Mammary epithelial cell (primary cell): ENCODE measurements at regions not wholly inside any gene's neighbourhood (a gene's known extent, or its start where the extent isn't known, plus 50 kb on each side); places are given as distances from the start of the nearest gene placed in this dataset.
"Not testable (repeated sequence)": the region's sequence is repeated elsewhere in the genome, so short reads cannot be mapped to it uniquely, and the experiment has no call there.

ENCODE experiments used
- EZH2 ChIP-seq: IDR thresholded peaks from 2 replicates; pipeline ENCODE4 v1.6.1; 2012; ENCODE audit warnings: low read length, inconsistent platforms, borderline replicate concordance
- TF ChIP-seq, protein P1 (sequence below), 2 donors: IDR thresholded peaks in 1 of 2; conservative IDR thresholded peaks in 1 of 2; 2 replicates each; pipeline ENCODE4 v1.5.1; 2011 to 2012; ENCODE audit warnings: inconsistent platforms in 2 of 2, low read length in 2 of 2, mild to moderate bottlenecking in 2 of 2, control low read depth in 1 of 2, low read depth in 1 of 2; ENCODE audit not compliant: insufficient read depth in 1 of 2; ENCODE audit errors: extremely low read depth in 1 of 2

DNA sequence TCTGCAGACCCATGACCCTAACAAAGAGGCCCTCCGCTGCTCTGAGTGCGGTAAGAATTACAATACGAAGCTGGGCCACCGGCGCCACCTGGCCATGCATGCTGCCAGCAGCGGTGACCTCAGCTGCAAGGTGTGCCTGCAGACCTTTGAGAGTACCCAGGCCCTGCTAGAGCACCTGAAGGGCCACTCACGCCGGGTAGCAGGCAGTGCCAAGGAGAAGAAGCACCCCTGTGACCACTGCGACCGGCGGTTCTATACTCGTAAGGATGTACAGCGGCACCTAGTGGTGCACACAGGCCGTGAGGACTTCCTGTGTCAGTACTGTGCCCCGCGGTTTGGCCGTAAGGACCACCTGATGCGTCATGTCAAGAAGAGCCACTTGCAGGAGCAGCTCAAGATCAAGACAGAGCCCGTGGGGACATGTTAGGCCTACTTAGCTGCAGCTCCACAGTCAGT, 254.7 kb downstream of the NKX6-1 start:
- TF ChIP-seq, protein P1, sequence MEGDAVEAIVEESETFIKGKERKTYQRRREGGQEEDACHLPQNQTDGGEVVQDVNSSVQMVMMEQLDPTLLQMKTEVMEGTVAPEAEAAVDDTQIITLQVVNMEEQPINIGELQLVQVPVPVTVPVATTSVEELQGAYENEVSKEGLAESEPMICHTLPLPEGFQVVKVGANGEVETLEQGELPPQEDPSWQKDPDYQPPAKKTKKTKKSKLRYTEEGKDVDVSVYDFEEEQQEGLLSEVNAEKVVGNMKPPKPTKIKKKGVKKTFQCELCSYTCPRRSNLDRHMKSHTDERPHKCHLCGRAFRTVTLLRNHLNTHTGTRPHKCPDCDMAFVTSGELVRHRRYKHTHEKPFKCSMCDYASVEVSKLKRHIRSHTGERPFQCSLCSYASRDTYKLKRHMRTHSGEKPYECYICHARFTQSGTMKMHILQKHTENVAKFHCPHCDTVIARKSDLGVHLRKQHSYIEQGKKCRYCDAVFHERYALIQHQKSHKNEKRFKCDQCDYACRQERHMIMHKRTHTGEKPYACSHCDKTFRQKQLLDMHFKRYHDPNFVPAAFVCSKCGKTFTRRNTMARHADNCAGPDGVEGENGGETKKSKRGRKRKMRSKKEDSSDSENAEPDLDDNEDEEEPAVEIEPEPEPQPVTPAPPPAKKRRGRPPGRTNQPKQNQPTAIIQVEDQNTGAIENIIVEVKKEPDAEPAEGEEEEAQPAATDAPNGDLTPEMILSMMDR (conservative IDR thresholded peaks at IDR 0.05 in 1 of 2, IDR thresholded peaks at IDR 0.05 in 1 of 2; ENCODE audit: extremely low read depth in 1 of 2, insufficient read depth in 1 of 2, low read depth in 1 of 2, low read length in 2 of 2) = not testable (repeated sequence)
- not testable (repeated sequence) for TF ChIP-seq EZH2
